Upper lobe of left lung (tissue), 6 donors: ENCODE measurements at regions not wholly inside any gene's neighbourhood (a gene's known extent, or its start where the extent isn't known, plus 50 kb on each side); places are given as distances from the start of the nearest gene placed in this dataset.

Source experiments
- ATAC-seq, 2 donors: fragments of 200-7000 bp; cut with Tn5 transposase; one replicate each; pipeline ENCODE4 v1.9.1; 2022; ENCODE audit warnings: mild to moderate bottlenecking in 2 of 2, moderate library complexity in 2 of 2; ENCODE audit not compliant: low FRiP score in 2 of 2
- DNase-seq, 2 donors: peaks; one replicate each; pipeline ENCODE4 v3.0.0-alpha.2; 2019 to 2020
- H3K27ac ChIP-seq, 4 donors: fragments of 200-600 bp; sonication (generic); one replicate each; pipeline ENCODE4 v1.5.1; 2016 to 2019
- H3K27me3 ChIP-seq, 4 donors: fragments of 200-600 bp; sonication (generic); one replicate each; pipeline ENCODE4 v1.5.1; 2017 to 2019
- H3K36me3 ChIP-seq, 4 donors: fragments of 200-600 bp; sonication (generic); one replicate each; pipeline ENCODE4 v1.5.1; 2016 to 2019
- H3K4me1 ChIP-seq, 4 donors: fragments of 200-600 bp; sonication (generic); one replicate each; pipeline ENCODE4 v1.5.1; 2018 to 2019
- H3K4me3 ChIP-seq, 4 donors: fragments of 200-600 bp; sonication (generic); one replicate each; pipeline ENCODE4 v1.5.1; 2017 to 2019; ENCODE audit warnings: mild to moderate bottlenecking in 2 of 4, moderate library complexity in 1 of 4
- H3K9me3 ChIP-seq, 4 donors: fragments of 200-600 bp; sonication (generic); one replicate each; pipeline ENCODE4 v1.5.1; 2018 to 2019
- CTCF ChIP-seq, 6 experiments: fragments of 450-650 bp in 4 of 6; fragments of 200-600 bp in 2 of 6; sonication (generic) in 2 of 6; IDR thresholded peaks; one replicate each; pipeline ENCODE4 v1.5.1; 2016 to 2019; ENCODE audit warnings: antibody characterized with exemption in 6 of 6
- EP300 ChIP-seq, 4 donors: sonication (generic); formaldehyde crosslinking; IDR thresholded peaks; one replicate each; pipeline ENCODE4 v1.5.1; 2017; ENCODE audit warnings: antibody characterized with exemption in 4 of 4, control low read depth in 2 of 4
- POLR2A ChIP-seq, 4 donors: fragments of 450-650 bp; IDR thresholded peaks; one replicate each; pipeline ENCODE4 v1.5.1; 2016 to 2017; ENCODE audit warnings: antibody characterized with exemption in 4 of 4, mild to moderate bottlenecking in 2 of 4
- POLR2AphosphoS5 ChIP-seq, 2 donors: sonication (generic); formaldehyde crosslinking; IDR thresholded peaks; one replicate each; pipeline ENCODE4 v1.5.1; 2017; ENCODE audit warnings: antibody characterized with exemption in 2 of 2
- WGBS, 2 donors: methylation state at CpG; one replicate each; pipeline ENCODE4 v1.1.5; 2017 to 2018; 5-methylcytosine and 5-hydroxymethylcytosine counted together
- donor health status: DM: no; HTN: no; CAD: no; lungs with moderate emphysema.
- donor health status: DM: no; HTN: yes; CAD: no; lungs with severe emphysema.

GRCh38 chr10:14416308-14416700 lies 85.6 kb upstream of the FRMD4A start:
- ATAC-seq, result no peak
- no peak for DNase-seq
- WGBS, 2 donors, result 82 to 88% methylated on average over 7 of the region's 7 CpGs

GRCh38 chr10:14415676-14416307 lies 85.1 kb upstream of the FRMD4A start:
- no peak overlapping the region for H3K4me3 ChIP-seq
- 74 to 76% methylated on average over 4 of the region's 4 CpGs for WGBS, 2 donors
- H3K27me3 ChIP-seq, result no peaks in the 10 kb centered on the region
- H3K36me3 ChIP-seq, result no peaks in the 10 kb centered on the region
- DNase-seq (no peak), ATAC-seq (no peak)
- TF ChIP-seq CTCF (IDR thresholded peaks at IDR 0.05), result no peak
- no peak for TF ChIP-seq POLR2AphosphoS5 (IDR thresholded peaks at IDR 0.05)
- TF ChIP-seq EP300 (IDR thresholded peaks at IDR 0.05), result no peak
- no peak for TF ChIP-seq POLR2A (IDR thresholded peaks at IDR 0.05)
- H3K27ac ChIP-seq, result no peak overlapping the region
- H3K4me1 ChIP-seq, result no peaks in the 10 kb centered on the region
- no peaks in the 10 kb centered on the region for H3K9me3 ChIP-seq

More at GRCh38 chr10:14416308-14416700, 85.6 kb upstream of the FRMD4A start:
- Histone ChIP-seq H3K36me3 (no peaks in the 10 kb centered on the region), H3K9me3 (no peaks in the 10 kb centered on the region), H3K4me1 (no peaks in the 10 kb centered on the region), H3K27me3 (no peaks in the 10 kb centered on the region), H3K27ac (no peak overlapping the region), H3K4me3 (no peak overlapping the region)
- no peak for TF ChIP-seq POLR2AphosphoS5 (IDR thresholded peaks at IDR 0.05)
- no peak for TF ChIP-seq POLR2A (IDR thresholded peaks at IDR 0.05)
- TF ChIP-seq CTCF (IDR thresholded peaks at IDR 0.05), result no peak
- no peak for TF ChIP-seq EP300 (IDR thresholded peaks at IDR 0.05)

GRCh38 chr10:14414901-14415300 lies 84.2 kb upstream of the FRMD4A start:
- ATAC-seq, result no peak
- Histone ChIP-seq H3K27ac (no peak overlapping the region), H3K36me3 (no peaks in the 10 kb centered on the region), H3K4me1 (no peaks in the 10 kb centered on the region), H3K27me3 (no peaks in the 10 kb centered on the region), H3K4me3 (no peak overlapping the region), H3K9me3 (no peaks in the 10 kb centered on the region)
- TF ChIP-seq EP300 (IDR thresholded peaks at IDR 0.05) (no peak), CTCF (IDR thresholded peaks at IDR 0.05) (no peak), POLR2A (IDR thresholded peaks at IDR 0.05) (no peak), POLR2AphosphoS5 (IDR thresholded peaks at IDR 0.05) (no peak)
- no peak for DNase-seq
- 78 to 88% methylated on average over 3 of the region's 3 CpGs for WGBS, 2 donors

- ATAC-seq (no peak), DNase-seq (no peak)
- H3K27ac ChIP-seq, result no peak overlapping the region
- H3K4me3 ChIP-seq, result no peak overlapping the region
- 71 to 77% methylated on average over 5 of the region's 5 CpGs for WGBS, 2 donors
- no peaks in the 10 kb centered on the region for H3K4me1 ChIP-seq
- H3K27me3 ChIP-seq, result no peaks in the 10 kb centered on the region
- no peaks in the 10 kb centered on the region for H3K9me3 ChIP-seq
- TF ChIP-seq POLR2AphosphoS5 (IDR thresholded peaks at IDR 0.05), result no peak
- TF ChIP-seq EP300 (IDR thresholded peaks at IDR 0.05), result no peak
- no peak for TF ChIP-seq POLR2A (IDR thresholded peaks at IDR 0.05)
- TF ChIP-seq CTCF (IDR thresholded peaks at IDR 0.05), result no peak
- H3K36me3 ChIP-seq, result no peaks in the 10 kb centered on the region
These were observed 82.8 kb upstream of the FRMD4A start for GRCh38 chr10:14413523-14413922.

GRCh38 chr10:14412624-14413023 lies 81.9 kb upstream of the FRMD4A start:
- Histone ChIP-seq H3K9me3 (no peaks in the 10 kb centered on the region), H3K27me3 (no peaks in the 10 kb centered on the region), H3K4me3 (no peak overlapping the region), H3K36me3 (no peaks in the 10 kb centered on the region), H3K4me1 (no peaks in the 10 kb centered on the region), H3K27ac (no peak overlapping the region)
- TF ChIP-seq CTCF (IDR thresholded peaks at IDR 0.05), result no peak
- TF ChIP-seq POLR2A (IDR thresholded peaks at IDR 0.05), result no peak
- TF ChIP-seq EP300 (IDR thresholded peaks at IDR 0.05), result no peak
- no peak for TF ChIP-seq POLR2AphosphoS5 (IDR thresholded peaks at IDR 0.05)
- DNase-seq (no peak), ATAC-seq (no peak)
- 71 to 82% methylated on average over 2 of the region's 2 CpGs for WGBS, 2 donors
